Liver (tissue), 8 donors: ENCODE measurements at regions not wholly inside any gene's neighbourhood (a gene's known extent, or its start where the extent isn't known, plus 50 kb on each side); places are given as distances from the start of the nearest gene placed in this dataset.
"Not testable (repeated sequence)": the region's sequence is repeated elsewhere in the genome, so short reads cannot be mapped to it uniquely, and the experiment has no call there.

ENCODE experiments used
- DNase-seq: peaks from one replicate; pipeline ENCODE4 v3.0.0-alpha.2; 2017; ENCODE audit warnings: low spot score
- H3K27ac ChIP-seq, 2 donors: one replicate each; pipeline ENCODE4 v1.7.0; 2013; ENCODE audit warnings: inconsistent platforms in 2 of 2, low read length in 2 of 2, control low read depth in 1 of 2, low read depth in 1 of 2, mild to moderate bottlenecking in 1 of 2
- H3K27me3 ChIP-seq, 4 donors: one replicate each; pipeline versions ENCODE4 v1.6.1 to v1.7.0; 2013; ENCODE audit warnings: low read length in 3 of 4, inconsistent platforms in 1 of 4, mild to moderate bottlenecking in 1 of 4, moderate library complexity in 1 of 4; ENCODE audit not compliant: control insufficient read depth in 4 of 4, insufficient read depth in 4 of 4
- H3K36me3 ChIP-seq, 4 donors: one replicate each; pipeline versions ENCODE4 v1.6.1 to v1.7.0; 2013; ENCODE audit warnings: low read length in 3 of 4, mild to moderate bottlenecking in 3 of 4, low read depth in 1 of 4, moderate library complexity in 1 of 4; ENCODE audit not compliant: control insufficient read depth in 4 of 4, insufficient read depth in 3 of 4
- H3K4me1 ChIP-seq, 4 donors: one replicate each; pipeline versions ENCODE4 v1.6.1 to v1.7.0; 2013; ENCODE audit warnings: low read length in 3 of 4, mild to moderate bottlenecking in 3 of 4, moderate library complexity in 1 of 4; ENCODE audit not compliant: control insufficient read depth in 4 of 4, insufficient read depth in 4 of 4
- H3K4me3 ChIP-seq, 3 donors: one replicate each; pipeline versions ENCODE4 v1.6.1 to v1.7.0; 2013; ENCODE audit warnings: low read length in 3 of 3, control low read depth in 1 of 3, low read depth in 1 of 3, mild to moderate bottlenecking in 1 of 3
- H3K9ac ChIP-seq, 2 donors: one replicate each; pipeline ENCODE4 v1.7.0; 2013; ENCODE audit warnings: low read length in 2 of 2, mild to moderate bottlenecking in 2 of 2, moderate library complexity in 2 of 2, control low read depth in 1 of 2, low read depth in 1 of 2
- H3K9me3 ChIP-seq, 4 donors: one replicate each; pipeline versions ENCODE4 v1.6.1 to v1.7.0; 2013; ENCODE audit warnings: low read length in 3 of 4; ENCODE audit not compliant: control insufficient read depth in 4 of 4
- CTCF ChIP-seq: fragments of 150-350 bp; IDR thresholded peaks from 2 replicates; pipeline ENCODE4 v1.5.1; 2017; ENCODE audit warnings: improper control_type of control experiment, low read depth, low read length; ENCODE audit not compliant: missing input control
- FOXA1 ChIP-seq: IDR thresholded peaks from 2 replicates; pipeline ENCODE4 v1.6.1; 2016; ENCODE audit warnings: antibody characterized with exemption
- GABPA ChIP-seq, 2 donors: IDR thresholded peaks in 1 of 2; conservative IDR thresholded peaks in 1 of 2; 2 replicates each; pipeline ENCODE4 v1.6.1; 2016; ENCODE audit warnings: antibody characterized with exemption in 2 of 2, mild to moderate bottlenecking in 1 of 2, moderate library complexity in 1 of 2
- HNF4A ChIP-seq, 2 donors: conservative IDR thresholded peaks; 2 replicates each; pipeline ENCODE4 v1.6.1; 2016; ENCODE audit warnings: antibody characterized with exemption in 2 of 2, mild to moderate bottlenecking in 2 of 2
- NR2F2 ChIP-seq: IDR thresholded peaks from 2 replicates; pipeline ENCODE4 v1.6.1; 2016; ENCODE audit warnings: antibody characterized with exemption
- RAD21 ChIP-seq, 2 donors: IDR thresholded peaks; 2 replicates each; pipeline ENCODE4 v1.6.1; 2016; ENCODE audit warnings: antibody characterized with exemption in 2 of 2, mild to moderate bottlenecking in 2 of 2
- REST ChIP-seq: IDR thresholded peaks from 2 replicates; pipeline ENCODE4 v1.6.1; 2016; ENCODE audit warnings: antibody characterized with exemption, mild to moderate bottlenecking
- RXRA ChIP-seq, 2 donors: IDR thresholded peaks; 2 replicates each; pipeline ENCODE4 v1.6.1; 2017 to 2018; ENCODE audit warnings: antibody characterized with exemption in 2 of 2, mild to moderate bottlenecking in 1 of 2
- SP1 ChIP-seq: IDR thresholded peaks from 2 replicates; pipeline ENCODE4 v1.6.1; 2018; ENCODE audit warnings: antibody characterized with exemption, mild to moderate bottlenecking
- TAF1 ChIP-seq: conservative IDR thresholded peaks from 2 replicates; pipeline ENCODE4 v1.6.1; 2016; ENCODE audit warnings: antibody characterized with exemption, mild to moderate bottlenecking
- WGBS: extraction: QIAGEN DNeasy Blood & Tissue Kit; methylation state at CpG from one replicate; pipeline ENCODE4 v1.1.7; 2013; 5-methylcytosine and 5-hydroxymethylcytosine counted together
- TF ChIP-seq, protein P1 (sequence below): IDR thresholded peaks from 2 replicates; pipeline ENCODE4 v1.6.1; 2016; ENCODE audit warnings: antibody characterized with exemption
- donor health status: healthy.
- donor health status: healthy.
- donor health status: healthy.
- donor health status: healthy.
- donor health status: healthy.

- WGBS = 84% methylated on average over 8 of the region's 8 CpGs
Measured at GRCh38 chr2:192669505-192670091, 474.9 kb upstream of the TMEFF2 start.

DNA sequence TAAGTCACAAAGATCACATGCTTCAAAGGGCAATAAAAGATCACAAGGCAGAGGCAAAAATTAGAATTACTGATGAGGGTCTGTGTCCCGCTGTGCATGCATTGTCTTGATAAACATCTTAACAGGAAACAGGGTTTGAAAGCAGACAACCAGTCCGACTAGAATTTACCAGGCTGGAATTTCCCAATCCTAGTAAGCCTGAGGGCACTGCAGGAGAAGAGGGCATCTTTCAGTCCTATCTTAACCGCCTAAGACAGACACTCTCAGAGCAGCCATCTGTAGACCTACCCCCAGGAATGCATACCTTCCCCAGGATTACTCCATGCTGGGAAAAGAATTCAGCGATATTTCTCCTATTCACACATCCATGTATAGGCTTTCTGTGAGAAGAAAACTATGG is 465.8 kb upstream of the TMEFF2 start:
- not testable (repeated sequence) for H3K9me3 ChIP-seq, DNase-seq, H3K9ac ChIP-seq, H3K36me3 ChIP-seq, H3K27ac ChIP-seq, H3K4me1 ChIP-seq, H3K27me3 ChIP-seq, H3K4me3 ChIP-seq
- 78% methylated on average over 4 of the region's 4 CpGs for WGBS

More at GRCh38 chr2:192669505-192670091, 474.9 kb upstream of the TMEFF2 start:
- Histone ChIP-seq H3K27me3 (no peaks in the 10 kb centered on the region), H3K9me3 (no peaks in the 10 kb centered on the region), H3K4me3 (no peak overlapping the region), H3K9ac (no peak overlapping the region), H3K27ac (no peak overlapping the region), H3K4me1 (no peaks in the 10 kb centered on the region), H3K36me3 (no peaks in the 10 kb centered on the region)
- DNase-seq = no peak
- TF ChIP-seq REST = no peak
- no peak for TF ChIP-seq CTCF
- TF ChIP-seq RXRA (IDR thresholded peaks at IDR 0.05) = no peak
- TF ChIP-seq GABPA (IDR thresholded peaks at IDR 0.05 in 1 of 2, conservative IDR thresholded peaks at IDR 0.05 in 1 of 2) = no peak
- TF ChIP-seq HNF4A (conservative IDR thresholded peaks at IDR 0.05) = no peak
- TF ChIP-seq, protein P1, sequence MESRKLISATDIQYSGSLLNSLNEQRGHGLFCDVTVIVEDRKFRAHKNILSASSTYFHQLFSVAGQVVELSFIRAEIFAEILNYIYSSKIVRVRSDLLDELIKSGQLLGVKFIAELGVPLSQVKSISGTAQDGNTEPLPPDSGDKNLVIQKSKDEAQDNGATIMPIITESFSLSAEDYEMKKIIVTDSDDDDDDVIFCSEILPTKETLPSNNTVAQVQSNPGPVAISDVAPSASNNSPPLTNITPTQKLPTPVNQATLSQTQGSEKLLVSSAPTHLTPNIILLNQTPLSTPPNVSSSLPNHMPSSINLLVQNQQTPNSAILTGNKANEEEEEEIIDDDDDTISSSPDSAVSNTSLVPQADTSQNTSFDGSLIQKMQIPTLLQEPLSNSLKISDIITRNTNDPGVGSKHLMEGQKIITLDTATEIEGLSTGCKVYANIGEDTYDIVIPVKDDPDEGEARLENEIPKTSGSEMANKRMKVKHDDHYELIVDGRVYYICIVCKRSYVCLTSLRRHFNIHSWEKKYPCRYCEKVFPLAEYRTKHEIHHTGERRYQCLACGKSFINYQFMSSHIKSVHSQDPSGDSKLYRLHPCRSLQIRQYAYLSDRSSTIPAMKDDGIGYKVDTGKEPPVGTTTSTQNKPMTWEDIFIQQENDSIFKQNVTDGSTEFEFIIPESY = no peak
- TF ChIP-seq RAD21 (IDR thresholded peaks at IDR 0.05) = no peak
- no peak for TF ChIP-seq NR2F2
- TF ChIP-seq SP1 = no peak

DNA sequence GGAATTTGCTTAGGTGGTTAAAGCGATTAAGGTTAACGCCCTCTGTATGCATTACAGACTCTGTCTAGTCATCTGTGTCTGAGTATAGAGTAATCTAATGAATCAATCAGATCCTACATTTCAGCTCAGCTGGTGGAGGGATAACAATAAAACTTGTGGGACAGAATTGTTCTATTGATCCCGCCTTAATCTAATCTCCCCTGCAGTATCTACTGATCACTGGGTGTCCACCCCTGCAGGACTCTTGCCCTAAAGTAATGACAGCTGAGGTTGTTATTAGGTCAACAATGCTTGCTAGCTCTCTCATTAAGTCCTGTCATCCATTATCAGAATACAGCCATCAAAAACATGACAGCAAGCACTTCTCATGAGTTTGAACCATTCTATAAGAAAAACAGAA is 462.6 kb upstream of the TMEFF2 start:
- peaks cover 0 to 5% (median 0%) of the 10 kb centered on the region in 4 donors for H3K9me3 ChIP-seq
- H3K27ac ChIP-seq = no peak overlapping the region
- H3K9ac ChIP-seq = no peak overlapping the region
- H3K27me3 ChIP-seq = no peaks in the 10 kb centered on the region
- H3K4me3 ChIP-seq = no peak overlapping the region
- H3K36me3 ChIP-seq = no peaks in the 10 kb centered on the region
- no peak for DNase-seq
- WGBS = 59% methylated on average over 3 of the region's 3 CpGs
- no peaks in the 10 kb centered on the region for H3K4me1 ChIP-seq
- TF ChIP-seq, protein P1 = no peak
- TF ChIP-seq TAF1 = no peak
- no peak for TF ChIP-seq RXRA (IDR thresholded peaks at IDR 0.05)
- no peak for TF ChIP-seq FOXA1
- TF ChIP-seq CTCF = no peak
